GM12891 (cell line): ENCODE measurements at regions not wholly inside any gene's neighbourhood (a gene's known extent, or its start where the extent isn't known, plus 50 kb on each side); places are given as distances from the start of the nearest gene placed in this dataset.

ENCODE experiments used
- DNase-seq: peaks from one replicate; pipeline ENCODE4 v3.0.0; 2011; ENCODE audit warnings: low spot score; ENCODE audit not compliant: insufficient read length
- FAIRE-seq: peaks from 2 replicates; lab custom pipeline; 2011; peaks lifted over from hg19 to GRCh38; lab: Jason Lieb, UNC
- PAX5 ChIP-seq: IDR thresholded peaks from 2 replicates; pipeline ENCODE4 v1.6.1; 2011; ENCODE audit warnings: low read length, moderate library complexity, mild to moderate bottlenecking; ENCODE audit not compliant: insufficient read depth, severe bottlenecking
- POLR2A ChIP-seq: IDR thresholded peaks from 2 replicates; pipeline ENCODE4 v1.6.1; 2011; ENCODE audit warnings: low read depth, low read length, control low read depth
- POLR2AphosphoS5 ChIP-seq: IDR thresholded peaks from 2 replicates; pipeline ENCODE4 v1.6.1; 2011; ENCODE audit warnings: low read depth, low read length, control low read depth
- POU2F2 ChIP-seq: IDR thresholded peaks from 2 replicates; pipeline ENCODE4 v1.6.1; 2011; ENCODE audit warnings: low read depth, mild to moderate bottlenecking, control low read depth, low read length, moderate library complexity
- SPI1 ChIP-seq: IDR thresholded peaks from 2 replicates; pipeline ENCODE4 v1.6.1; 2011; ENCODE audit warnings: low read depth, low read length, control low read depth
- TAF1 ChIP-seq: IDR thresholded peaks from 2 replicates; pipeline ENCODE4 v1.6.1; 2011; ENCODE audit warnings: low read depth, low read length, control low read depth

- FAIRE-seq (peak; percentile 41), DNase-seq (no peak)
- TF ChIP-seq POLR2AphosphoS5 (no peak), SPI1 (no peak), TAF1 (no peak), PAX5 (no peak), POU2F2 (no peak), POLR2A (no peak)
These were observed 76.6 kb downstream of the IL12A start for GRCh38 chr3:160065282-160065681.

GRCh38 chr3:160065786-160066185 lies 77.2 kb downstream of the IL12A start:
- no peak for FAIRE-seq
- TF ChIP-seq SPI1 (no peak), POLR2A (no peak), POU2F2 (no peak), POLR2AphosphoS5 (no peak), PAX5 (no peak), TAF1 (no peak)

GRCh38 chr3:160069986-160070385 lies 81.4 kb downstream of the IL12A start:
- no peak for DNase-seq
- FAIRE-seq = no peak
- TF ChIP-seq POU2F2 (no peak), TAF1 (no peak), POLR2A (no peak), SPI1 (no peak), PAX5 (no peak), POLR2AphosphoS5 (no peak)

More at GRCh38 chr3:160065786-160066185, 77.2 kb downstream of the IL12A start:
- no peak for DNase-seq

GRCh38 chr3:160076519-160076918 lies 87.9 kb downstream of the IL12A start:
- FAIRE-seq (no peak), DNase-seq (no peak)
- TF ChIP-seq POLR2A (no peak), PAX5 (no peak), POU2F2 (no peak), SPI1 (no peak), POLR2AphosphoS5 (no peak), TAF1 (no peak)

GRCh38 chr3:160078533-160078932 lies 89.9 kb downstream of the IL12A start:
- no peak for TF ChIP-seq POU2F2
- TF ChIP-seq SPI1 = no peak
- no peak for TF ChIP-seq PAX5
- TF ChIP-seq POLR2A = no peak
- TF ChIP-seq TAF1 = no peak
- TF ChIP-seq POLR2AphosphoS5 = no peak
- FAIRE-seq = no peak

GRCh38 chr3:160081958-160082533 lies 93.4 kb downstream of the IL12A start:
- no peak for FAIRE-seq

More at GRCh38 chr3:160078533-160078932, 89.9 kb downstream of the IL12A start:
- DNase-seq = no peak

GRCh38 chr3:160084998-160085397 lies 96.4 kb downstream of the IL12A start:
- no peak for FAIRE-seq
- no peak for TF ChIP-seq PAX5
- TF ChIP-seq TAF1 = no peak
- no peak for TF ChIP-seq POU2F2
- no peak for TF ChIP-seq SPI1
- TF ChIP-seq POLR2AphosphoS5 = no peak
- TF ChIP-seq POLR2A = no peak
- DNase-seq = no peak

More at GRCh38 chr3:160081958-160082533, 93.4 kb downstream of the IL12A start:
- TF ChIP-seq POLR2A = no peak
- no peak for TF ChIP-seq TAF1
- no peak for TF ChIP-seq POU2F2
- no peak for TF ChIP-seq POLR2AphosphoS5
- TF ChIP-seq SPI1 = no peak
- TF ChIP-seq PAX5 = no peak
- DNase-seq = no peak

GRCh38 chr3:160088492-160089137 lies 100.0 kb downstream of the IL12A start:
- no peak for DNase-seq
- FAIRE-seq = no peak
- TF ChIP-seq POU2F2 = no peak
- TF ChIP-seq PAX5 = no peak
- TF ChIP-seq POLR2AphosphoS5 = no peak
- TF ChIP-seq SPI1 = no peak
- TF ChIP-seq POLR2A = no peak
- TF ChIP-seq TAF1 = no peak

GRCh38 chr3:160090653-160091052 lies 102.0 kb downstream of the IL12A start:
- TF ChIP-seq TAF1 (no peak), PAX5 (no peak)
- no peak for FAIRE-seq
- no peak for DNase-seq

- no peak for FAIRE-seq
- TF ChIP-seq POLR2A = no peak
- no peak for TF ChIP-seq POU2F2
- no peak for TF ChIP-seq TAF1
- no peak for TF ChIP-seq POLR2AphosphoS5
- TF ChIP-seq SPI1 = no peak
- no peak for TF ChIP-seq PAX5
- no peak for DNase-seq
These were observed 102.8 kb downstream of the IL12A start for GRCh38 chr3:160091441-160091840.
